HG03457 (cell line): ENCODE measurements at regions not wholly inside any gene's neighbourhood (a gene's known extent, or its start where the extent isn't known, plus 50 kb on each side); places are given as distances from the start of the nearest gene placed in this dataset.
"Not testable (repeated sequence)": the region's sequence is repeated elsewhere in the genome, so short reads cannot be mapped to it uniquely, and the experiment has no call there.

Experiments
- ATAC-seq: cut with Tn5 transposase; IDR thresholded peaks from one replicate; pipeline ENCODE4 v1.9.1; 2021; ENCODE audit warnings: moderate number of reproducible peaks; ENCODE audit not compliant: unreplicated experiment

- no peak for ATAC-seq
These were observed 488.4 kb upstream of the JAG1 start for GRCh38 chr20:11162026-11162775.

- ATAC-seq: no peak
These were observed 492.0 kb upstream of the JAG1 start for GRCh38 chr20:11165789-11166188.

GRCh38 chr20:11166712-11167111 is 492.9 kb upstream of the JAG1 start:
- ATAC-seq: no peak

- no peak for ATAC-seq
These were observed 494.2 kb upstream of the JAG1 start for GRCh38 chr20:11168026-11168425.

- ATAC-seq: no peak
These were observed 496.2 kb upstream of the JAG1 start for GRCh38 chr20:11170025-11170424.

- ATAC-seq: no peak
These were observed 496.8 kb upstream of the JAG1 start for GRCh38 chr20:11170565-11170964.

GRCh38 chr20:11172881-11173280 is 499.1 kb upstream of the JAG1 start:
- ATAC-seq: no peak

GRCh38 chr20:11173916-11174315 is 500.1 kb upstream of the JAG1 start:
- no peak for ATAC-seq

GRCh38 chr20:11174861-11175260 is 501.1 kb upstream of the JAG1 start:
- ATAC-seq: no peak

- no peak for ATAC-seq
These were observed 502.6 kb upstream of the JAG1 start for GRCh38 chr20:11176431-11176830.

- no peak for ATAC-seq
These were observed 505.3 kb upstream of the JAG1 start for GRCh38 chr20:11178946-11179654.

- no peak for ATAC-seq
These were observed 506.4 kb upstream of the JAG1 start for GRCh38 chr20:11180186-11180585.

- not testable (repeated sequence) for ATAC-seq
These were observed 507.3 kb upstream of the JAG1 start for GRCh38 chr20:11181129-11181528.

- no peak for ATAC-seq
These were observed 508.2 kb upstream of the JAG1 start for GRCh38 chr20:11181966-11182365.

GRCh38 chr20:11182720-11183119 is 508.9 kb upstream of the JAG1 start:
- no peak for ATAC-seq

GRCh38 chr20:11186301-11187008 is 512.7 kb upstream of the JAG1 start:
- ATAC-seq: no peak

GRCh38 chr20:11188843-11189603 is 515.2 kb upstream of the JAG1 start:
- no peak for ATAC-seq

GRCh38 chr20:11190741-11191140 is 516.9 kb upstream of the JAG1 start:
- no peak for ATAC-seq

- ATAC-seq: no peak
These were observed 518.3 kb upstream of the JAG1 start for GRCh38 chr20:11192106-11192505.

GRCh38 chr20:11193241-11193640 is 519.4 kb upstream of the JAG1 start:
- ATAC-seq: no peak

GRCh38 chr20:11195169-11195568 is 521.4 kb upstream of the JAG1 start:
- no peak for ATAC-seq
